GM13976 (cell line): ENCODE measurements at regions not wholly inside any gene's neighbourhood (a gene's known extent, or its start where the extent isn't known, plus 50 kb on each side); places are given as distances from the start of the nearest gene placed in this dataset.

Source experiments
- DNase-seq: peaks from one replicate; pipeline ENCODE4 v3.0.0; 2012; ENCODE audit warnings: low spot score
- CTCF ChIP-seq: IDR thresholded peaks from 2 replicates; pipeline ENCODE4 v1.5.1; 2012; ENCODE audit warnings: borderline replicate concordance, mild to moderate bottlenecking; ENCODE audit not compliant: insufficient read depth; ENCODE audit errors: extremely low read depth, missing control alignments, control extremely low read depth
- in situ Hi-C: fragments of 300-500 bp; cut with MboI; formaldehyde crosslinking; loops from one replicate; pipeline ENCODE4 v1.12.0; 2022; ENCODE audit warnings: low sequenced_read_pairs, mixed read lengths, inconsistent platforms; ENCODE audit not compliant: unreplicated experiment

- DNase-seq: no peak
- in situ Hi-C loops: no loop called here
- TF ChIP-seq CTCF: no peak
Observed at GRCh38 chr7:36005876-36006275, 147.2 kb upstream of the EEPD1 start.

- TF ChIP-seq CTCF: no peak
- DNase-seq: no peak
- in situ Hi-C loops: no loop called here
Observed at GRCh38 chr7:36006636-36007229, 146.3 kb upstream of the EEPD1 start.

DNA sequence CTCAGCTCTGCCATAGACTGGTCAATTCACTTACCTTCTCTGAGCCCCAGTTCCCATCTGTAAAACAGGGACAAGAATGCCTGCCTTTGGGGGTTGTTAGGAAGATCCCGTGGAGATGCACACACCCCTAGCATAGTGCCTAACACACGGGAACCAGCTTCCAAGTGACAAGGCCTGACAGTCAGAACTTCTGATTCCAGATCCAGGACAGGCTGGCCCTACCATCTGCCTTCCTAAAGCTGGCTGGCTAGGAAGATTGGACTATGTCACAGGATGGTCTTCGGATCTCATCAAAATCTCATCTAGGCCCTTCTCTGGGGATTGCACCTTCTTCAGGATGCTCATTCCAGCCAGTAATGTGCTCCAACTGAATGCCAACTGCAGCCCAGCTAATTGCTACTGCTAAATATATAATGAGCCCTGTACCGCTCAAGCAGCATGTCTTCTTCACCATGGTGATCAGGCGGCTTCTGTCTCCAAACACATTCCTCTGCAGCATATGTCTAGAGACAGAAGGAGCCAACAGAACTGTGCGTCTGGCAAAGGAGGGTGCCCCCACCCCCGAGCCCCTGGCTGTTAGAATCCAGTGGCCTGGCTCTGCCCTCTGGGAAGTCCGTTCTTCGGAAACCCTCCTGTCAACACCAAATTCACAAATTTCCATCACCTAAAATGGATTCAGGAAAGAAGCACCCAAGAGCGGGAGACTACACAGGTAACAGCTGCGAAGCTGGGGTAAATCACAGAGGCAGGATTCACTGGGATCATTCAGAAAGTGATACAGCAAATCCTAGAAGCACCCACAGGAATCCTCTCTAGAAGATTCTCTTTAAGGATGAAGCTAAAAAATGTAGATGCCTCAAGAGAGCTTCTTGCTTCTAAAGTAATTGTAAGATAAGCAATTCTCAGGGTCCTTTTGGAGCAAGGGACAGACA is 142.1 kb upstream of the EEPD1 start:
- no peak for TF ChIP-seq CTCF
- in situ Hi-C loops: no loop called here
- no peak for DNase-seq

GRCh38 chr7:36011588-36011965 is 141.5 kb upstream of the EEPD1 start:
- DNase-seq: no peak
- in situ Hi-C loops: no loop called here

DNA sequence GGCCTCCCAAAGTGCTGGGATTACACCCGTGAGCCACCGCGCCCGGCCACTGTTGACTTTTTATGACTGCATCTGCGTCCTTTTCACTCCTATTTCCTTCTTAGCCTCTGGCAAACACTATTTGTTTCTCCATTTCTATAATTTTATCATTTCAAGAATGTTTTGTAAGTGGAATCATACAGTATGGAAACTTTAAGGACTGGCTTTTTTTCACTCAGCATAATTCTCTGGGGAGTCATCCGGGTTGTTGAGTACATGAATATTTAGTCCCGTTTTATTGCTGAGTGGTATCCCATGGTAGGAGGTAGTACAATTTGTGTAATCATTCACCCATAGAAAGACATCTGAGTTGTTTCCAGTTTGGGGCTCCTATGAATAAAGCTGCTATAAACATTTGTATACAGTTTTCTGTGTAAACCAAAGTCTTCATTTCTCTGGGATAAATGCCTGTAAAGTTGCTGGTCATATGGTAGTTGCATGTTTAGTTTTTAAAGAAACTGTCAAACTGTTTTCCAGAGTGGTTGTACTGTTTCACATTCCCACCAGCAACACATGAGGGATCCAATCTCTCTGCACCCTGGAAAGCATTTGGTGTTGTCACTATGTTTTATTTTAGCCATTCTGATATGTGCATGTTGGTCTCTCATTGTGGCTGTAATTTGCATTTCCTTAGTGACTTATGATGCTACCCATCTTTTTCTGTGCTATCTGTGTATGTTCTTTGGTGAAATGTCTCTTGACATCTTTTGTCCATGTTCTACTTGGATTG is 139.6 kb upstream of the EEPD1 start:
- in situ Hi-C loops: no loop called here
- TF ChIP-seq CTCF: no peak
- DNase-seq: no peak

More at GRCh38 chr7:36011588-36011965, 141.5 kb upstream of the EEPD1 start:
- no peak for TF ChIP-seq CTCF

DNA sequence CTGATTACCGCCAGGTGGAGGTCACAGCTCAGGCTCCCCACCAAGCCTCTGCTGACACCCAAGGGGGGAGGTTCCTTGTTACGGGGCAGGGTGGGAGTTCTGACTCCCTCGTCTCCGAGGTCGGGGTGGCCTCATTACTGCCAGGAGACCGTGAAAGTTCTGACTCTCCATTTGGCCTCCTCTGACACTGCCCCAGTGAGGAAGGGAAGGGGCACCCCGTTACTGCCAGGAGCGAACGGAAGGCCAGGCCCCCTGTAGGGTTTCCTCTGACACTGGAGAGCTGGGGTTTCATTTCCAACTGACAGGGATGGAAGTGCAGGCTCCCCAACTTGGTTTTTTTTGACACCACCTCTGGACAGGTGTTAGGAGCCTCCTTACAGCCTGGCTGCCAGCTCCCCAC is 138.1 kb upstream of the EEPD1 start:
- TF ChIP-seq CTCF: no peak
- in situ Hi-C loops: no loop called here

More for the DNA sequence above, 138.1 kb upstream of the EEPD1 start:
- DNase-seq: no peak
